ENCODE measurements at regions not wholly inside any gene's neighbourhood (a gene's known extent, or its start where the extent isn't known, plus 50 kb on each side); places are given as distances from the start of the nearest gene placed in this dataset.

DNA sequence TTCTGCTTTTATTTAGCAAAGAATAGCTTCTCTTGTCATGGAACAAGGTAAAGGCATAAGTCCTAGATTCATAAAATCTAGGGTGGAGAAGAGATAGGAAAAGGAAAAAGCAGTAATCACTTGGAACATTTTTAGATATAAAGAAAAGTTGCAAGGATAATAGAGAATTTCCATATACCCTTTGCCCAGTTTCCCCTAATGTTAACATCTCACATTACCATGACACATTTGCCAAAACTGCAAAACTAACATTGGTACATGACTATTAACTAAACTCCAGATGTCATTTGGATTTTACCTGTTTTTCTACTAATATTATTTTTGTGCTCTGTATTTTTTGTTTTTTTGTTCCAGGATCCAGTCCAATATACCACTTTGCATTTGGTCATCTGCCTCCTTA is 265.1 kb downstream of the ETAA1 start:
- no peak for DNase-seq

DNA sequence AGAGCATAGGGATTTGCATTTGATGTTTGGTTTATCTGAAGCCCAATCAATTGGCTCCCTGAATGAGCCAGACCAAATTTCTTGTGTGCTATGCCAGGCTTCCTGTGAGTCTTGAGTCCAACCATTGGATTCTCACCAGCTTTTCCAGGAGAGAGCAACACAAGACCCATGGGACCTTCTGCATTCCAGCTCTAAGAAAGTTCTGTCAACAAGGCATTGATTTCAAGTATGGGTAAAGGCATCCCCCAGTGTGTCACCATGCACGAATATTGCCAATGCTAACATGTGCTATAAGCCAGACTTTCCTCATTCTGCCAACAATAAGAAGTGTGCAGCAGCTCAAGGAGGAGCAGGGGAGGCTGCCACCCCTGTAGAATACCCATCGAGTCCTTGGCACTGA is 266.6 kb downstream of the ETAA1 start:
- no peak for DNase-seq

DNA sequence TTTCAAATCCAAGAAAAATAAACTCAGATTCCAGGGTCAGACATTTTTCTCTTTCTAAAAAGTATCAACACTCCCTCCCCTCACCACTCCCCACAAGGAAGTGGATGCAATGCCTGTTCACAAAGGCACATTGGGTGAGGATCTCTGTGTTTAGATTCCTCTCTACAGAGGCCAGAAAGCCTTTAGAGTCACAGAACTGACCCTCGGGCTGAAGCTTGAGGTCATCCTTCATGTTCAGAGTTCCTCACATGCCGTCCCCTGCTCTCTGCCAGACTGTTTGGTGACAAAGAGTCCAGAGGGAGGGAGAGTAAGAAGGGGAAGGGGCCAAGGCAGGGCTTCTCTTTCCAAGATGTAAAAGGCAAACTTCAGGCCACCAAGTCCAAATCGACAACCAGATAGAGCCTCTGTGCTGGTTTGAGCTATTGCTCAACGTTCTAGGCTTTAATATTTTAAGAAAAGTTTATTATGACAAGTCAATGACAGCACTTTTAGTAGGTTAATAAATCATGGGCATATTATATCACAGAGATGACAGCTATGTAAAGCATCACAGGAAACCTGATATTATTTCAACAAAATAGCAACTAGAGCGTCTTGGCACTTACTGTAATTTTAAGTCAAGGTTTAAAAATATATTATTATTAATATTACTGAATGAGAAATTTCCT is 269.4 kb downstream of the ETAA1 start:
- DNase-seq: no peak

DNA sequence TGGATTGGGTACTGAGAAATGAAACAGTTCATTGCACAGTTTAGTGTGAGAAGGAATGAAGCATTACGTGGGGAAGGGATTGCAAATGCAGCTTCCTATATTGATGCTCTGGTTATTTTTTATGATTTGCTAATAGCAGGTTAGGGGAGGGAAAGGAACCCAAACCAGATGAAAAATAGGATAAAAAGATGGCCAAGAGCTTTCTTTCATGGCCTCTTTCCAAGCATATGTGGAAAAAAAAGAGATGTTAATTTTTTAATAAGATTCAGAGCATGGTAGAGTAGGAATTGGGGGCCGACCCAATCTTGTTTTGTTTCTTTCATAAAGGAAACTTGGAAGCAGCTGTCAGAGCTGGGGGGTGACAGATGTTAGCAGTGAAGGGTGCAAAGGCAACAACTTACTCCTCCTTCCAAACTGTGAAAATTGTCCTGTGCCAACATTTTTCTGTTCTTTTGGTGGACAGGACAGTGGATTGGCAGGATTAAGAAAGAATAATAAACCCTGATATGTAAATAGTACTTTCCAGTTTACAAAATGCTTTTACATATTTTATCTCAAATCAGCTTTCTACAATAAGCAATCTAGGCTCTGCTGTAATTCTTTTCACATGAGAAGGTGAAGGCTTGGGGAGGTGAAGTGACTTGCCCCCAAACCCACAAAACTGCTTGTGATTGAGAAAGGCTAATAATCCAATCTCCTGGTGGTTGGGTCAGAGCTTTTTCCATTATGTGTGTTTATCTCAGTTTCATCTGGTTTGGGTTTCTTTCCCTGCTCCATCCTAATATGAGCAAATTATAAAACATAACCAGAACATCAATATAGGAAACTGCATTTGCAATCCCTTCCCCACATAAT is 270.1 kb downstream of the ETAA1 start:
- DNase-seq: no peak

DNA sequence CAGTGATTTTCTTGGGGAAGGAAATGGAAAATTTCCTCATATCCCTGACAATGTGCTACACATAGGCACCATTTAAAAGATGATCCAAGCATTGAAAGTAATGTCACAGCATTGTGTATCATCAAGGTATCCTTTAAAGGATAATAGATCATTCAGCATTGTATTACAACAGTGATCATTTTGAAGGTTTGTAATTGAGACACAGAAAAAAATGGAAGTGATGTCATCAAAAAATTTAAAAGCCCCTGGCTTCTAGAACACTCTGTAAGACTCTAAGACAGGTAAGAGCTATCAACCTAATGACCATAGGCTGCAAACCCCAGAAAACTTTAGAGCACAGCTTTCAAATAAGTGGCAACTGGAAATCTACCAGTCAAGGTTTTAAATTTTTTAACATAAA is 271.4 kb downstream of the ETAA1 start:
- DNase-seq: no peak

DNA sequence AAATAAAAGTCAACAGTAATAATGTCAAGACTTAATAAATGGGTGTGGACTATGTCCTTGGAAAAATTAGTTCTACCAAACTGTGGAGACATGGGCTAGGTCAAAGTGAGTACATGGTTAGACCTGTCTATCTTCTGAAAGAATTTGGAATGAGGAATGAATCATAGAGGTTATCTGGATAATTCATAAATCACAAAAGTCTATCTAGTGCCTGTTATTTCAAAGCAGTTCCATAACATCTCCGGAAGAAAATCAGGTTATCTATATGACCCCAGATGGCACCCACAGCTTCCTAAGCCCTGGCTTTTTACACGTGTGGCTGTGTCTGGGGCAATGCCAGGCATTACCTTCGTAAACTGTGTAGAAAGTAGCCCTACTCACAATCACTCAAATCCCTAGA is 272.0 kb downstream of the ETAA1 start:
- DNase-seq: no peak

DNA sequence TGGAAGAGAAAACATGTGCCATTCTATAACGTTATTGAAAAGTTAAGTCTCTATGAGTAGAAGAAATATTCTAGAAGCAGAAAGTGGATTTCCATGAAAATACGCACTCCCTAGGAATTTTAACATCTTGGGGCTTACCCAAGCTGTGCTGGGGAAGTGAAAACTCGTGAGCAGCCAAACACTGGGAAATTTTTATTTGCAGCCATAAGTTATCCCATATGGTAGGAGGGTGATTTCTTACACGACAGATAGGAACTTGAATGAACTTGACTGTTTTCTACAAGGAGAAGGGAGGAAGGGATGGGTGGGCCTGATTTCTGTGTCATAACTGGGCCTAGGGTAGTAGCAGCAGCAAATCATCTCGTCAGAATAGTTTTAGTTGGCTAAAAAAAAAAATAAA is 272.6 kb downstream of the ETAA1 start:
- DNase-seq: no peak

DNA sequence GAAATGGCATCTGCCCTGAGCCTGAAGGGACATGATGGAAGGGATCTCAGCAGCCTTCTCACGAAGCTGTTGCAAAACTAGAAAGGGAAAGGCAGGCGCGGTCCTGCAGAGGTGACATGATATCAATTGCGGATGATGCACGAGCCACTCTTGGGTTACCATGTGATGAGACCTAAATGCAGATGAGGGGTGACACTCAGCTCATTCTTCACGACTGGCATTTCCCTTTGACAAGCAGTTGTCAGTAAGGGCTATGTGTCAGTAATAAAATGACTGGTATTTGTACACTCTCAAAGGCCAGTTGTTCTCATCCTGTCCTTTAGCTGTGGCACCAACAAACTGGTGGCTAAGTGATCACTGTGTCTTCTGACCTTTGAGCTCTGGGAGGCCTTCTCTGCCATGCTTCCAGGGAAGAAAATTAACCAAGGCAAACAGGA is 273.6 kb downstream of the ETAA1 start:
- no peak for DNase-seq

DNA sequence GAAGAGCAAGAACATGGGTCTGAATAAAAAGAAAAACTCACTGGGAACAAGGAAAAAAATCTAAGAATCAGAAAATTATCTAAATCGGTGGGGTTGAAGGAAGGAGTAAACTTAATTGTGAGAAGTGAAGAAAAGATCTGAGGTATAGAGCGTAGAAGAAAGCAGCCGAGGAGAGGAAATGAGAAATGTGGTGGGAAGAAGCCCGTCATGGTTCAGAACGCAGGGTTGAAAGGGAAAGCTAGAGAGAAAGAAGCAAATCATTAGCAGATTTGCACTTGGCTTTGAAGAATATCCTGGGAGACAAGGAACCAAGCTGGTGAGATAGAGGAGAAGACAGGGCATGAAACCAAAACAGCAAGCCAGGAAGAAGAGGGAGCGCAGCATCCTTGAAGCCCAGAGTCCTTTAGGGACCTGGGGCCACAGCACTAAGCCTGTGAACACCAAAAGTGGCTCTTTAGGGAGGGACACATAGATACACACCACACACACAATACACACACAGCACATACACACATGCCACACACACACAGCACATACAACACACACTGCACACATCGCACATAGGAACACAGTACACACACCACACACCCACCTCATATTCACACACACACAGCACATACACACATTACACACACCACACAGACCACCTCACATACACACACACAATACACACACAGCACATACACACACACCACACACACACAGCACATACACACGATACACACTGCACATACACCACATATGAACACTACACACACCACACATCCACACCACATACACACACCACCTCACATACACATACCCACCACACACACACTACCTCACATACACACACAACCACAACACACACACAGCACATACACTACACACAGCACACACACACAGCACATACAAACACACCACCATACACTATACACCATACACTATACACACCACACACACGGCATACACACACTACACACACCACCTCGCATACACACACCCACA is 274.6 kb downstream of the ETAA1 start:
- no peak for DNase-seq

DNA sequence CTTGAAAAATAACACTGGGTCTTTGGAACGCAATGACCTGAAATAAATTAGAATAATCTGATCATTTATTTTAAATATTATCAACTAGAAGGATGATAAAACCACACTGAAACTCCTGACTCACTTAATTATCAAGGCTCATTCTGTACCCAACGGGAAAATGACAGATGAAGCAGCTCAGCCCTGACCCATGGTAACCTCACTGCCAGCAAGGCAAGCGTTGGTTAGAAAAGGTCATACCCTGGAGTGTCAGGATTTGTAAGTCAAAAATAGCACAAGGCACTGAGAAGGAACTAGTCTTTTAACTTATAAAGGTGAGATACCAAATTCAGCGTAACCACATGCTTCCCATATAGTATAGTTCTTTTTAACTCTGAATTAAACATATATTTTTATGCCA is 277.5 kb downstream of the ETAA1 start:
- DNase-seq: no peak

DNA sequence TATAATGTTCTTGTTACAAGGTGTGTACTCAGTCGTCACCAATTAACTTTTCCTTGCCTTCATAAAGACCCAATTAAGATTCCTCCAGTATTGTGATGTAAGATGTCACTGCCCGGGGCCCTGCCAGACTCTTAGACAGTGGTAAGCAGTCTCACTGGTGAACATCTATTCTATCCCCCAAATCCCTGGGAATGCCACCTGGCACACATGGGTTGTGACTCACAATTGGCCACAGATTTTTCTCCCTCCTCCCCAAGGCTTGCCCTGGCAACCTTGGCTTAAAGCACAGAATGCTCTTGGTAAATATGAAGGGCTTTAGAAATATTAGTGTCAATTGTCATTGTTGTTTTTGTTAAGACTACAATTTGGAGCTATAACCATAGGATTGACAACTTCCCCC is 287.9 kb downstream of the ETAA1 start:
- no peak for DNase-seq

DNA sequence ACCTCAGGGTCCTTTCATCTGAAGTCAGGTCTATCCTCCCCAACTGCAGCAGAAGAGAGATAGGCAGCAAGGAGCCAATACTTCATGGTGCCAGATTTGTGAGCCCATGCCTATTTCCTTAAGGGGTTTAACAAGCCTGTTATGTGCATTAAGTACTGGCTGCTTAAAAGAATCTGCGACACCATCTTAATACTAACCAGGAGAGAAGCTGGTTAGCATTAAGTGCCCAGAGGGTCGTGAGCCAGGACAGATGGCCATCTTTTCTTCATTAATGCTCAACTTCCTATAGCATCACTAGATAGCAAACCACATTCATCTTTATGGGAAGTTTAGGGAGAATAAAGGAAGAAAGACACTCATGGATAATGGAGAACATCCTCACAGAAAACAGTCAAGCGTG is 289.1 kb downstream of the ETAA1 start:
- no peak for DNase-seq

DNA sequence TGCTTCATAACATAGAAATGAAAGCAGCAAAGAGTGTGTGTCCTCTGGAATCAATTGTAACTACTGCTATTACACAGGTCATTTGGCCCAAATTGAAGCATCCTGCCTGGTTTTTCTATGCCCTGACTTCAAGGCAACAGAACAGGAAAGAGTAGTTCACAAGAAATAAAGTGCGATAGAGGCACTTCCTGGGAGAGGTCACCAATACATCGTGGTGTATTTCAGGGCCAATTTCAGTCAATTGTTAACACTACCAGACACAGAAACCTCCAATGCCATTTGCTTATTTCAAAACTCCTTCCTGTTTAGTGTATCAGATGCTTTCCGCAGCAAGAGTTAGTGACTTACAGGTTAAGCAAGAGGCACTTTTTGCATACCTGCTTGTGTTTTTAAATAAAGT is 292.1 kb downstream of the ETAA1 start:
- DNase-seq: no peak

DNA sequence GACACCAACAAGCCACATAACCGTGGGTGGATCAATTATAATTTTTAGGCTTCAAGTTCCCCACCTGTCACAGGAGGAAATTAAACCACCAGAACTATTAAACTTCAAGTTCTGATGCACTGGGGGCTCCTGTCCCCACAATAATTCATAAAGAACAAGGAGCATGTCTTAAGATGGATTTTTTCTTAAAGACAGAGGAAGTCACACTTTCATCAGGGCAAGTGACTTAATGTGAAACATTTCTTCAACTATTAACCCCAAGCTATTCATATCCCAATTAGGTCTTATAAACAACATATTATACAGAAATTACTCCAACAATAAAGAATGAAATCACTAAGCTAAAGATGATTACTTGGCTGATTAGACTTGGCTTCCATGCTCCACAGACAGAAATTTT is 292.5 kb downstream of the ETAA1 start:
- no peak for DNase-seq

DNA sequence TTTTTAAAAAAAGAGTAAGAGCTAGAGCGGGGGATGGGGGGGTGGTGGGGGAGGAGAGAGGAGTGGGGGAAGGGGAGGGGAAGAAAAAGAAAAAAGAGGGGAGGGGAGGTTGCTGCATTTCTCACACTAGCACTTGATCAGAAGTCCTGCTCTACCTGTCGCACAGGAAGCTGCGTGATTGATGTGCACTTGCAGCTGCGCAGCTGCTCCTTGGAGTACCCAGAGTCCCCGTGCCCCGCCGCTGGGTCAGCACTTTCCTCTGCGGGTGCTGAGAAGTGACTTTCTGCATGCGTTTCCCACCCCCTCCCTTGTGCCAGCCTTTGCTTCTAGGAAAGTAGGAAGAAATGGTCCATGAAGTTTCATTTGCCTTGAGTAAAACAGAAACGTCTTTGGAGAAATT is 297.3 kb downstream of the ETAA1 start:
- no peak for DNase-seq

DNA sequence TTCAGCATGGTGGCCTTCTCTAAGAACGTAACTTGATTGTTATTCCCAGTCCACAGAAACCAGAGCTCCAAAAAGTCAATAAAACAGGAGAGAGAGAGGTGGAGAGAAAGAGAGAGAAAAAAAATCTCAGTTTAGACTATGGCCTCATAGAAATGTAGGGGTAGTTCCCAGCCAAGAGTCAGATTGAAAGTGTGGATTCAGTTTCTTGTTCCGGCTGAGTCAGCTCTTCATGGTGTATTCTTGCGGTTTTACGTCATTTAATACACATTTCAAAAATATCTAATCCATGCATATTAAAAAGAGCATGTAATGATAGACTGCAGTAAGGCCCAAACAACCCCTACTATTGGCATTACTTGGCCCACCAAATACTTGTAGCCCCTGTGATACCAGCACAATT is 303.9 kb downstream of the ETAA1 start:
- DNase-seq: no peak

DNA sequence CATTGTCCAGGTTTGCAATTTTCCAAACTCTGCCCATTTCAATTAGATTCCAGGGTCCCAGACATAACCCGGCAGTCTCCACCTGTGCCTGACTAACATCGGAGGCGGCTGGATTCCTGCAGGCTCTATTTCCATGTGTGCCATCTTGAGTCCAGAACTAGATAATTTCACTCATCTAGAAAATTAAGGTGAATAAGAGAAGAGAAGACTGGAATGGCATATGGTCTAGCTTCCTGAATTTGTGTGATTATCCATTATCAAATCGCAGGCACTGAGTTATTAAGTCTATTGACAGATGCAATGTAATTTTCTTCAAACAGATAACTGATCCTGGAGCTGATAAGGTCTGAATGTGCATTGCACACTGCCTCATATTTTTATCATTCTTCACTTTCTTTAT is 305.2 kb downstream of the ETAA1 start:
- DNase-seq: no peak

DNA sequence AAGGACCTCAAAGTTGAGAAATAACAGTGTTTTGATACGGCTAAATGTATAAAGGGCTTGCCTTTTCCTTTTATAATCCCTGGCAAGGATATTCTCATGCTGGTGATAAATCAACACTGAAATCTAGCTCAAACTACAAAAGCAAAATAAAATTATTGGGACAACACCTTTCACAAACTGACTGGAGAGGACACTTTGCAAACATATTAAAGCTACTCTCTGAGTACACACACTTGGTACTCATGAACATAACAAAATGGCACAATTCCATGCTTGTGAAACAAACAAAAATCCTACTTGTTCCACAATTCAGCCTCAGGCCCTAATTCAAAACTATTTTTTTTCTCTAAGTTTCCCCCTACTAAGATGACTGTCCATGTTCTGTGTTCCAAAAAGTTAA is 305.8 kb downstream of the ETAA1 start:
- no peak for DNase-seq

DNA sequence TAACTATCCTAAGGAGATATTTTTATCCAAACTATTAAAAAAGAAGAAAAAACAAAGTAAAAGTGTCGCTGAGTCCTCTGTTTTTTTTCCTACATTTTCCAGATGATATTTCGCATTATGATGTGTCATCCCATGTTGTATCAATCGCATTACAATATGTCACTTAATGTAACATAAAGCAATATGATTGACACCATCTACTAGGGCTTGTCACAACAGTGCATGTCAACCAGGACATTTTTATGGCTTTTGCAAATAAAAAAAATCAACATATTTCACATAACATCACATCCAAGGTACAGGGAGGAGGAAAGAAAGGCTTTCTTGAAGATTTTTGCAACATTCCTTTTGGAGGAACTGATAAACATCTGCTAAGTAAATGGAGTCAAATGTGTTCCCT is 308.9 kb downstream of the ETAA1 start:
- DNase-seq: no peak

DNA sequence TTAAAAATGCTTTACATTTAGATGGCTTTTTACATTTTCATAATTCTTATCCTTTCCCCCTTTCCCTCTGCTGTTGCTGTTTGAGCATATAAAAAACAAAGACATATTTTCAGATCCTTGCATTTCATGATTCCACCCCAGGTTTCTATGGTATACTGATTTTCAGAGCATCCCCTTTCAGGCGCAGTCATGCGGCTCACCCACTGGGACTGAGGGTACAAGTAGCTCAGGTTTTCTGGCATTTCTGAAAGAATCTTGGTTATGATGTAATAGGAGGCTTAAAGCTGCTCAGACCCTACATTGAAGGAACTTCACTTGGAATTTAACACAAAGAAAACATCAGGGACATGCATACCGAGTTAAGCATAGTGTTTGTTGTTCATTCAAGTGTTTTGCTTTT is 310.8 kb downstream of the ETAA1 start:
- no peak for DNase-seq

DNA sequence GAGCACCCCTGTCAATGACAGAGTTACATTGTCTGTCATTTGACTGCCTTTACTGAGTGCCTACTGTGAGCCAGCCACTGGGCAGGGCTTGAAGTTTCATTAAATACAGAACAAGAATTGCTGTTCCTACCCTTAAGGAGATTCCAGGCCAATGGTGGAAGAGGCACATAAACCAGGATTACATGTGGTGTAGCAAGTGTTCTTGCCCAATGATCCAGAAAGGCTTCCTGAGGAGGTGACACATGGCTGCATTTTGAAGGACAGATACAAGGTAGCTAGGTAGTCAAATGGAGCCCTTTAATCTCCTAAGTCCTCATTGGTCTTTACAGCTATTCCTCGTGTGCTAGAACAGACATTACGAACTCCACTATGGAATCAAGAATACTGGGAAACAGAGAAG is 312.7 kb downstream of the ETAA1 start:
- no peak for DNase-seq

DNA sequence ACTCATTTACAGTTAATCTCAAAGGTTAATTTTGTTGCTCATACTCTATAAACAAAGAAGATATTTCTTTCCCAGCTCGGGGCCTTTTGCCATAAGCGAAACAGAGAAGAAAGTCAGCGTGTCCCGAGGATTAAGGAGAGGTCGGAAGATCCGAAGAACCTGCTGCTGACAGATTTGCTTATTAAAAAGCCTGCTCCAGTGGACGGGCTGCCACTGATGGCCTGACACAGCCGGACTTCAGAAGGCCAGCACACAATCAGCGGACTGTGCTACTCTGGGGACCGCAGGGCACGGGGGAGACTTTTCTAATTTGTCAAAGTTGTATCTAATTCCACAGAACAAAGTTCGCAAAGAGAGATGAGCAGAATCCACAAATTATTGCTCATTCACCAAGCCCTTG is 315.4 kb downstream of the ETAA1 start:
- no peak for DNase-seq

DNA sequence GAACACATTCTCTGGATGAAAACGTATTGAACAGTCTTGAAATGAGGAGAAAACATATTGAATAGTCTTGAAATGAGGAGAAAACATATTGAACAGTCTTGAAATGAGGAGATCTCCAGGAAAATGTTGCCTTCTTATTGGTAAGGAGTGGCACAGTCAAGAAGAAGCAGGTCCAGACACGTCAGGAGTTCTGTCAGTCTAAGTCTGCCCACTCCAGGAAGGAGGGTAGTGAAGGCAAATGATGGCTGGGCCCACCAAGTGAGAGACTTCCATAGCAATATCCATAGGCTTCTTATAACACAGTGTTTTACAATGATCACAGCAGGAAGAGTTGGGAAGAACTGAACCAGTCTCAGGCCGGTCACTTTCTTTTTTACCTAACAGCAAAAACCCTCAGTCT is 316.2 kb downstream of the ETAA1 start:
- no peak for DNase-seq

Measured in KG1 (cell line).